G401 (cell line): ENCODE measurements at regions not wholly inside any gene's neighbourhood (a gene's known extent, or its start where the extent isn't known, plus 50 kb on each side); places are given as distances from the start of the nearest gene placed in this dataset.
A peak's percentile ranks its signal among the peaks of the same experiment; 100 is the strongest.

Experiments used
- DNase-seq: peaks from one replicate; pipeline ENCODE4 v3.0.0-alpha.2; 2015; ENCODE audit warnings: low spot score
- in situ Hi-C: cut with HindIII; loops from 2 replicates; pipeline ENCODE4 v1.10.0; 2016; ENCODE audit warnings: low sequenced_read_pairs, mixed read lengths

DNA sequence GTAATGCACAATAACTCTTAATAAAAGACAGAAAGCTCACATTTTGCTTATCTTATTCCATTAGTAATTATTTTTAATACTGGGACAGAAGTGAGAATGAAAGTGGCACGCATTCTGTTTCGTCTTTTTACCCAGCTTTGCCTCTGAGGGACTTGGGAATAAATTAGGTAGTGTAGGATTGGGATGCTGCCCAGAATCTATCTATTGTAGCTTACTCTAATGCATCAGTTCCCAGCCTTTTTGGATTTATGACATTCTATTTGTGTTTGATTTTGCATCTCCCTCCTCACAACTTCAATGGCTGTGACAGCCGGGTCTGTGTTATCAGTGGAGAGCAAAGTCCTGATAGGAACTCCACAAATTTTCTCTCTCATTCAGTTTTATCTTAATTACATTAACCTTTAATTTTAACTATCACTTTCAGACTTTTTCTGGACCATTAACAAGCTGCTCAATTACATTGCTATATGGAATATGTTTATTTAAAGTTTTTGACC, 62.9 kb upstream of the TULP4 start:
- DNase-seq, result no peak
- in situ Hi-C loops, result no loop called here

DNA sequence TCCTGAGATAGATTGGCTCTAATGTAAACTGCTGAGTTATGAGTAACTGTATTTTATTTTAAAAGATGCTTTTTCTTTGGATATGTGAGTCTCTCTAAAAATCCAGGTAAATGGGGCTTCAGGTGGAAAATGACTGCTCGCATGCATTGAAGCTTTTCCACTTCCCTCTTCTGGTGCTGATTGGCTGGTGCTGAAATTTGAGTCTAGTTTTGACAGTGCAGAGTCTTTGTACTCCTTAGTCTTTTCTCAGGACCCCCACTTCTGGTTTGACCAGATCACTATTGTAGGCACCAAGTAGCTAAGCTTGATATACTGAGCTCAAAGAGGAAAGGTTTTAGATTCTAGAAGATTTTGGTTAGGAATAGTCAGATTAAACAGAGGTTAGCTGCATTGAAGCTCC, 60.7 kb upstream of the TULP4 start:
- in situ Hi-C loops, result no loop called here
- DNase-seq, result no peak

DNA sequence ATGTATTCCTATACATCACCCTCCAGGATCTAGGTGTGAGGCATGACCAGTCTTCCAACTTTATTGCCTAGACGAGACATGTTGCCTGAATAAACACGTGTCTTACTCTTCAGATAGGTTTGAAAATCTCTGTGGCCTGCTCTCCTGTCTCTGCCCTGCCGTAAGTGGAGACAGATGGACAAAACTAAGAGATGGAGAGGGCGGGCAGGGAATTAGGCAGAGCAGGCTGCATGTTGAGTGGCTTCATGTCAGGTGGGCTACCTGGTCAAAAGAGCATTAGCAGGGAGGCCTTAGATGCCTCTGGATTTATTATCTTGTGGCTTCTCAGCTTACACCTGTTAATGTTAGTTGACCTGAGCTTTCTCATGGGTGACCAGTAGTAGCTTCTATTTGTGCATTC, 59.0 kb upstream of the TULP4 start:
- in situ Hi-C loops, result no loop called here

DNA sequence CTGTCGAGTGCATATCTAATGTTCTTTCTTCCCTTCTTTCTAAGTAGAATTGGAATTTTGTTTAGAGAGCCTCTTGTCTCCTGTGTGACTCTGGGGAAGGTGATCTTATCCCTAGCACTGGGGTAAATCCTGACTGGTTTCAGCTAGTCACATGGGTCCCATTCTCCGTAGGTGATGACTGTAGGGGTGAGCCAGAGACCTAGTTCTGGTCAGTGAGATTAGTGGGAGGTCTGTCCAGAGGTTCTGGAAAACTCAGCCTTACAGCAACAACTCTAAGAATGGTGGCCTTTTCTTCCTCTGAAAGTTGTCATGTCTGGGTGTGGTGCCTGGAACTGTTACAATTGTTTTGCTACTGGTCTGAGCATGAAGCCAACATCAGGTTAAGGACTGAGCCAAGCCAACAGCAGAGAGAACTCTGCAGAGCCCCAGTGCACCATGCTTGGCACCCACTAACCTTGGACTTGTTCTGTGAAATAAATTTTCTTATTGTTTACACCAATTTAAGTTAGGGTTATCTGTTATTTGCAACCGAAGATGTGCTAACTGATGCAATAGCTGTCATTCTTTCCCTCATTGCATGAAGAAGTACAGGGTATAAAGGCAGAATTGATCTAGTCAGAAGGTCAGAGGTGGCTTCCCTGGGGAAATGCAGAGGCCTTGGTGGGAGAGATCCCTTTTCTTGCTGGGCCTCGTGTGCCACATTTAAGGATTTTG, 56.8 kb upstream of the TULP4 start:
- in situ Hi-C loops, result no loop called here
- no peak for DNase-seq

More for the DNA sequence above, 59.0 kb upstream of the TULP4 start:
- peak; percentile 69 for DNase-seq

GRCh38 chr6:158255989-158256601, 56.2 kb upstream of the TULP4 start:
- in situ Hi-C loops, result no loop called here
- peak; percentile 40 for DNase-seq

- in situ Hi-C loops, result no loop called here
- DNase-seq, result peak; percentile 98
These were observed 55.4 kb upstream of the TULP4 start for GRCh38 chr6:158256746-158257424.

DNA sequence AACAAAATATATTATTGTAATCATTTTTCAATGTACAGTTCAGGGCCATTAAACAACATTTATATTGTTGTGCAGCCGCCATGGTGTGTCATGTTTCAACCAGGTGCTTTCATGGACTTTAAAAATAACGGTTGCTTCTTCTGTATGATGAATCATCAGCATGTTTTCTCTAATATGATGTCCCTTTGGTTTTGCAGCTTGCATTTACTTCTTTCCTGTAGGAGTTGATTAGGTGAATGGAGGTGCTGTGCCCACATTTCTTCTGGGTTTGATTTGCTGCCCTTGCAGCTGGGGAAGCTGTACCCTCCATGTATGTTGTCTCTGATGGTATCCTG, 54.9 kb upstream of the TULP4 start:
- DNase-seq, result no peak
- in situ Hi-C loops, result no loop called here

- in situ Hi-C loops, result no loop called here
- no peak for DNase-seq
These were observed 54.5 kb upstream of the TULP4 start for GRCh38 chr6:158257781-158258180.

DNA sequence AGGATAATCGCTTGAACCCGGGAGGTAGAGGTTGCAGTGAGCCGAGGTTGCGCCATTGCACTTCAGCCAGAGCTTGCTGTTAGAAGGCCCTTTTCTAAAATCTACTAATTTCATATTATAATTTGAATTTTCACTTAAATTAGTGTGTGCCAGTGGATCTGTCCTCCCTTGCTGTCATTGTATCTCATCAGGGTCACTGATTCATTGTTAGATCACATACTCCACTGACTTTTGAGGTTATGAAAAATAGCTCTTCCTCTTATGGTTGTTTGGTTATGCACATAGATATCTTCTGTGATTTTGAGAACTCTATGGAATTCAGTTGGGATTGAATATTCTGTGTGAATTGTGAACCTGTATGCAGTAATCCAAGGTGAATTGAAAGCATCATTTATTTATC, 53.1 kb upstream of the TULP4 start:
- in situ Hi-C loops, result no loop called here
- no peak for DNase-seq

- no peak for DNase-seq
- in situ Hi-C loops, result no loop called here
These were observed 52.4 kb upstream of the TULP4 start for GRCh38 chr6:158259845-158260244.

GRCh38 chr6:158262082-158262481, 50.2 kb upstream of the TULP4 start:
- no peak for DNase-seq
- in situ Hi-C loops, result no loop called here
